WERI-Rb-1 (cell line): ENCODE measurements at regions not wholly inside any gene's neighbourhood (a gene's known extent, or its start where the extent isn't known, plus 50 kb on each side); places are given as distances from the start of the nearest gene placed in this dataset.

Experiments
- DNase-seq: peaks from one replicate; pipeline ENCODE4 v3.0.0-alpha.2; 2020
- H3K27ac ChIP-seq: fragments of 250-450 bp; sonication (Bioruptor Pico); 2 replicates; pipeline ENCODE4 v1.5.1; 2020; ENCODE audit warnings: mild to moderate bottlenecking, moderate library complexity
- H3K27me3 ChIP-seq: fragments of 250-450 bp; sonication (Bioruptor Pico); 2 replicates; pipeline ENCODE4 v1.5.1; 2021; ENCODE audit warnings: mild to moderate bottlenecking, low read depth, moderate library complexity; ENCODE audit not compliant: insufficient read depth, severe bottlenecking
- H3K36me3 ChIP-seq: fragments of 250-450 bp; sonication (Bioruptor Pico); 2 replicates; pipeline ENCODE4 v1.5.1; 2020; ENCODE audit warnings: mild to moderate bottlenecking, moderate library complexity
- H3K4me3 ChIP-seq: 2 replicates; pipeline ENCODE4 v1.5.1; 2011; ENCODE audit warnings: low read depth, mild to moderate bottlenecking, control low read depth, low read length
- H3K9me3 ChIP-seq: fragments of 250-450 bp; sonication (Bioruptor Pico); 2 replicates; pipeline ENCODE4 v1.5.1; 2021; ENCODE audit warnings: mild to moderate bottlenecking, moderate library complexity; ENCODE audit not compliant: severe bottlenecking
- CTCF ChIP-seq: IDR thresholded peaks from 2 replicates; pipeline ENCODE4 v1.5.1; 2011; ENCODE audit warnings: low read depth, mild to moderate bottlenecking, control low read depth, inconsistent platforms, low read length

GRCh38 chr4:151573945-151574344 is 165.0 kb downstream of the FHIP1A start:
- Histone ChIP-seq H3K27me3 (no peaks in the 10 kb centered on the region), H3K27ac (no peak overlapping the region), H3K9me3 (no peaks in the 10 kb centered on the region), H3K36me3 (no peaks in the 10 kb centered on the region), H3K4me3 (no peak overlapping the region)
- no peak for TF ChIP-seq CTCF
- DNase-seq, result no peak

GRCh38 chr4:151574968-151575367 is 166.0 kb downstream of the FHIP1A start:
- Histone ChIP-seq H3K9me3 (no peaks in the 10 kb centered on the region), H3K27ac (no peak overlapping the region), H3K27me3 (no peaks in the 10 kb centered on the region), H3K36me3 (no peaks in the 10 kb centered on the region), H3K4me3 (no peak overlapping the region)
- no peak for TF ChIP-seq CTCF
- no peak for DNase-seq

- TF ChIP-seq CTCF, result no peak
- no peak for DNase-seq
- H3K27ac ChIP-seq, result no peak overlapping the region
- no peaks in the 10 kb centered on the region for H3K36me3 ChIP-seq
- no peak overlapping the region for H3K4me3 ChIP-seq
- H3K27me3 ChIP-seq, result no peaks in the 10 kb centered on the region
- no peaks in the 10 kb centered on the region for H3K9me3 ChIP-seq
Observed at GRCh38 chr4:151575646-151576045, 166.7 kb downstream of the FHIP1A start.

GRCh38 chr4:151576627-151577026 is 167.7 kb downstream of the FHIP1A start:
- Histone ChIP-seq H3K27ac (no peak overlapping the region), H3K36me3 (no peaks in the 10 kb centered on the region), H3K4me3 (no peak overlapping the region), H3K9me3 (no peaks in the 10 kb centered on the region), H3K27me3 (no peaks in the 10 kb centered on the region)
- no peak for TF ChIP-seq CTCF
- DNase-seq, result no peak

- H3K36me3 ChIP-seq, result no peaks in the 10 kb centered on the region
- TF ChIP-seq CTCF, result no peak
- DNase-seq, result no peak
Observed at GRCh38 chr4:151581570-151581969, 172.6 kb downstream of the FHIP1A start.

GRCh38 chr4:151582098-151582497 is 173.1 kb downstream of the FHIP1A start:
- no peaks in the 10 kb centered on the region for H3K36me3 ChIP-seq
- no peaks in the 10 kb centered on the region for H3K9me3 ChIP-seq
- DNase-seq, result no peak
- H3K4me3 ChIP-seq, result no peak overlapping the region
- no peak for TF ChIP-seq CTCF
- H3K27me3 ChIP-seq, result no peaks in the 10 kb centered on the region
- no peak overlapping the region for H3K27ac ChIP-seq

More at GRCh38 chr4:151581570-151581969, 172.6 kb downstream of the FHIP1A start:
- Histone ChIP-seq H3K27ac (peak overlapping the region; percentile 19), H3K27me3 (no peaks in the 10 kb centered on the region), H3K9me3 (no peaks in the 10 kb centered on the region), H3K4me3 (no peak overlapping the region)
